22Rv1 (cell line): ENCODE measurements at regions not wholly inside any gene's neighbourhood (a gene's known extent, or its start where the extent isn't known, plus 50 kb on each side); places are given as distances from the start of the nearest gene placed in this dataset.

Experiments
- CTCF ChIP-seq: fragments of 450-650 bp; IDR thresholded peaks from 2 replicates; pipeline ENCODE4 v1.5.1; 2017; ENCODE audit warnings: mild to moderate bottlenecking
- ZFX ChIP-seq: fragments of 450-650 bp; IDR thresholded peaks from 2 replicates; pipeline ENCODE4 v1.6.1; 2017; ENCODE audit warnings: antibody characterized with exemption, borderline replicate concordance

- no peak for TF ChIP-seq CTCF
- TF ChIP-seq ZFX: no peak
These were observed 354.8 kb downstream of the GRIA2 start for GRCh38 chr4:157575339-157575738.
